OCI-LY7 (cell line): ENCODE measurements at regions not wholly inside any gene's neighbourhood (a gene's known extent, or its start where the extent isn't known, plus 50 kb on each side); places are given as distances from the start of the nearest gene placed in this dataset.

Source experiments
- EZH2phosphoT487 ChIP-seq: fragments of 200-600 bp; sonication (generic); IDR thresholded peaks from 2 replicates; pipeline ENCODE4 v1.6.1; 2018; ENCODE audit warnings: low read depth, borderline replicate concordance, mild to moderate bottlenecking, mixed run types, antibody characterized with exemption, low read length, moderate library complexity, mixed read lengths
- TF ChIP-seq, protein P1 (sequence below): fragments of 200-600 bp; sonication (generic); conservative IDR thresholded peaks from 2 replicates; pipeline ENCODE4 v1.5.1; 2014; ENCODE audit warnings: mild to moderate bottlenecking, antibody characterized with exemption, low read length, moderate library complexity, mixed read lengths

GRCh38 chr16:49015225-49015592, 266.4 kb downstream of the CBLN1 start:
- TF ChIP-seq, protein P1, sequence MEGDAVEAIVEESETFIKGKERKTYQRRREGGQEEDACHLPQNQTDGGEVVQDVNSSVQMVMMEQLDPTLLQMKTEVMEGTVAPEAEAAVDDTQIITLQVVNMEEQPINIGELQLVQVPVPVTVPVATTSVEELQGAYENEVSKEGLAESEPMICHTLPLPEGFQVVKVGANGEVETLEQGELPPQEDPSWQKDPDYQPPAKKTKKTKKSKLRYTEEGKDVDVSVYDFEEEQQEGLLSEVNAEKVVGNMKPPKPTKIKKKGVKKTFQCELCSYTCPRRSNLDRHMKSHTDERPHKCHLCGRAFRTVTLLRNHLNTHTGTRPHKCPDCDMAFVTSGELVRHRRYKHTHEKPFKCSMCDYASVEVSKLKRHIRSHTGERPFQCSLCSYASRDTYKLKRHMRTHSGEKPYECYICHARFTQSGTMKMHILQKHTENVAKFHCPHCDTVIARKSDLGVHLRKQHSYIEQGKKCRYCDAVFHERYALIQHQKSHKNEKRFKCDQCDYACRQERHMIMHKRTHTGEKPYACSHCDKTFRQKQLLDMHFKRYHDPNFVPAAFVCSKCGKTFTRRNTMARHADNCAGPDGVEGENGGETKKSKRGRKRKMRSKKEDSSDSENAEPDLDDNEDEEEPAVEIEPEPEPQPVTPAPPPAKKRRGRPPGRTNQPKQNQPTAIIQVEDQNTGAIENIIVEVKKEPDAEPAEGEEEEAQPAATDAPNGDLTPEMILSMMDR: no peak
- no peak for TF ChIP-seq EZH2phosphoT487
